Osteocyte (in vitro differentiated cells): ENCODE measurements at regions not wholly inside any gene's neighbourhood (a gene's known extent, or its start where the extent isn't known, plus 50 kb on each side); places are given as distances from the start of the nearest gene placed in this dataset.

Source experiments
- DNase-seq: peaks from one replicate; pipeline ENCODE4 v3.0.0; 2021; ENCODE audit warnings: mixed read lengths; ENCODE audit not compliant: unreplicated experiment; ENCODE audit errors: extremely low spot score
- H3K27ac Mint-ChIP-seq: one replicate; pipeline ENCODE4 v1.8.0; 2021; ENCODE audit warnings: mild to moderate bottlenecking, mixed read lengths; ENCODE audit not compliant: unreplicated experiment
- H3K27me3 Mint-ChIP-seq: one replicate; pipeline ENCODE4 v1.8.0; 2021; ENCODE audit warnings: mixed read lengths; ENCODE audit not compliant: unreplicated experiment
- H3K36me3 Mint-ChIP-seq: one replicate; pipeline ENCODE4 v1.8.0; 2021; ENCODE audit warnings: mixed read lengths; ENCODE audit not compliant: unreplicated experiment
- H3K4me1 Mint-ChIP-seq: one replicate; pipeline ENCODE4 v1.8.0; 2021; ENCODE audit warnings: mixed read lengths; ENCODE audit not compliant: unreplicated experiment
- H3K4me3 Mint-ChIP-seq: one replicate; pipeline ENCODE4 v1.8.0; 2021; ENCODE audit warnings: mild to moderate bottlenecking, moderate library complexity, mixed read lengths; ENCODE audit not compliant: unreplicated experiment
- H3K9me3 Mint-ChIP-seq: one replicate; pipeline ENCODE4 v1.8.0; 2021; ENCODE audit warnings: mixed read lengths; ENCODE audit not compliant: unreplicated experiment
- CTCF ChIP-seq: fragments of 200-600 bp; sonication (generic); IDR thresholded peaks from 2 replicates; pipeline ENCODE4 v1.5.0; 2021; ENCODE audit warnings: antibody characterized with exemption, mild to moderate bottlenecking, moderate library complexity

DNA sequence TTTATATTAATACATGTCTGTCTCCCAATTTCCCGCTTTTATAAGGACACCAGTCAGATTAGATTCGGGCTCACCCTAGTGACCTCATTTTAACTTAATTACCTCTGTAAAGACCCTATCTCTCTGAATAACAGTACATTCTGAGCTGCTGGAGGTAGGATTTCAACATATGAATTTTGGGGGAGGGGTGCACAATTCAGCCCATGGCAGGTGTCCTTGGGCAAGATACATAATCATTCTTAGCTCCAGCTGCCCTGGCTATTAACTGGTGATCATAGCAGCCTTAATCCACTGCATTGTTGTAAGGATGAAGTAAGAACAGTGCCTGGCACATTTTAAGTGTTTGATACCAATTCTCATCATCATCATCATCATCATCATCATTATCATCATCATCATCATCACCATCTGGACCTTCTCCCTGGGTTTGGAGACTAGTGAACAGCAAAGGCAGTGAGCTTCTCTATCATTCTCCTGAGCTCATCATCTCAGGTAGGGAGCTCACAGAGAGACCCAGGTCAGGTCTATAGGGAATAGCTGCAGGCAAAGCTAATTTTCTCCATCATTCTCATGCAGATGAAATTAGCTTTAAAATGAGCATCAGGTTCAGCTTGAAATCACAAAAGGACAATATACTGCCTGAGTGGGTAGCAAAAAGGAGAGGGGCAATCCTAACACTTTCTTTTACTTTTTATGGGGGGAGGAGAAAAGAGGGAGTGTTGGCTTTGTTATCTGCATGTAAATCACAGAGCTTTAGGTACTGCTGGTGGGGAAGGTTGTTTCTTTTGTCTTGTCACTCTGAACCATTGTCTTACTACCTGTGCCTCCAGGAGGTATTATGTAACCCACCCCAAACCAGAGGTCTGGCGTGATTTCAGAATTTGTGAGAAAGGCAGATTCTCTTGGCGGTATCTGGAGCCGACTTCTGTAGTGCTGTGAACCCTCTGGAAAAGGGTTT lies 125.5 kb upstream of the SPRED2 start:
- no peak for TF ChIP-seq CTCF
- H3K4me1 Mint-ChIP-seq = no peaks in the 10 kb centered on the region
- H3K27ac Mint-ChIP-seq = no peak overlapping the region
- DNase-seq = no peak
- H3K27me3 Mint-ChIP-seq = peaks cover 2% of the 10 kb centered on the region
- H3K4me3 Mint-ChIP-seq = no peak overlapping the region
- H3K9me3 Mint-ChIP-seq = no peaks in the 10 kb centered on the region
- H3K36me3 Mint-ChIP-seq = no peaks in the 10 kb centered on the region

GRCh38 chr2:65554765-65555591 lies 122.6 kb upstream of the SPRED2 start:
- Mint-ChIP-seq H3K27ac (no peak overlapping the region), H3K36me3 (no peaks in the 10 kb centered on the region), H3K9me3 (no peaks in the 10 kb centered on the region), H3K4me1 (no peaks in the 10 kb centered on the region), H3K27me3 (peaks cover 2% of the 10 kb centered on the region), H3K4me3 (no peak overlapping the region)
- TF ChIP-seq CTCF = no peak
- DNase-seq = no peak

DNA sequence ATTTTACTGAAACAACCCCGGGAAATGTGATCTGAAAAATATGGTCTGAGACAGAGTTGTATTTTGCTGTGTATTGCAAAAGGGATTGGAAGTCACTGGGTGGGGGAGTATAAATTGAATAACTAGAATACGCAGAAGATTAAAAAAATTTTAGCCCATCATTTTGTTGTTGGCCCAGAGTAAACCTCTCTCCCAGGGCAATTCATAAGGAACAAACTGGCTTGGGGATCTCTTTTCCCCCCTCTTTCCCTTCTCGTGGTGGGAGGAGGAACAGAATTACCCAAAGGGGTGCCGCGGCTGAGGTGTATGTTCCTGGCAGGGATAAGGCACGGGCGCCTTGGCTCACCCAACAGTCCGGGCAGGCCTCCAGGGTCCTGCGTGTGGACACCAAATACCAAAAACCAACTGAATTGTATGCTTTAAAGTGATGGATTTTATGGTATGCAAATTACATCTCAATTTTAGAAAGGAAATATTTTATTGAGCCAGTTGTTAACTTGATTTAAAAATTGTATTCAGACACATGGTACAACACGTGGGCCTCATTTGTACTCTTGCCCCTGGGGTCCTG lies 121.2 kb upstream of the SPRED2 start:
- no peak for DNase-seq
- H3K36me3 Mint-ChIP-seq = no peaks in the 10 kb centered on the region
- TF ChIP-seq CTCF = peak; percentile 7
- H3K27ac Mint-ChIP-seq = no peak overlapping the region
- H3K9me3 Mint-ChIP-seq = no peaks in the 10 kb centered on the region
- peaks cover 2% of the 10 kb centered on the region for H3K27me3 Mint-ChIP-seq
- H3K4me3 Mint-ChIP-seq = no peak overlapping the region
- H3K4me1 Mint-ChIP-seq = no peaks in the 10 kb centered on the region

DNA sequence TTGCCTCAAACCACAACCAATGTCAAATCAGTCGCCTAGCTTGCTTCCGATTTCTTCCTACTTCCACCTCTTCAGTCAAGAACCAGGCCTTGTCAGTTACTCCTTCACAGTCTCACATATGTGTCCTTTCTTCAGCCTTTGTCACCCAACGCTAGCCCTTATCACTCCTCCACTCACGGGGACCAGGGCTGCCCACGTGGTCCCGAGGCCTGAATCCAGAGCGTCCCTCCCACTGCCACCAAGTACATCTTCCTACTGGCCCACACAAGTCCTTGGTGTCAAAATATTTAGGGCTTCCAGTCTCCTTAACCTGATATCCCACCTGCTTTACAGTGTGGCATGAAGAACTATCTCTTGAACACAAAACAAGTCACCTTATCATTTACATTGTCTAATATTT lies 119.1 kb upstream of the SPRED2 start:
- Mint-ChIP-seq H3K27ac (no peak overlapping the region), H3K27me3 (no peaks in the 10 kb centered on the region), H3K9me3 (no peaks in the 10 kb centered on the region), H3K36me3 (no peaks in the 10 kb centered on the region), H3K4me3 (no peak overlapping the region), H3K4me1 (no peaks in the 10 kb centered on the region)
- no peak for TF ChIP-seq CTCF
- no peak for DNase-seq
